HepG2 (cell line): ENCODE measurements at regions not wholly inside any gene's neighbourhood (a gene's known extent, or its start where the extent isn't known, plus 50 kb on each side); places are given as distances from the start of the nearest gene placed in this dataset.

Experiments
- ATAC-seq: fragments of 200-7000 bp; cut with Tn5 transposase; 3 replicates; pipeline ENCODE4 v1.9.1; 2020; ENCODE audit warnings: mild to moderate bottlenecking, moderate library complexity
- BruUV-seq: library from RNA; stranded (reverse); fragments of 400-500 nt; replicated peaks from 2 replicates; lab custom pipeline; 2021; lab: Mats Ljungman, UMichigan
- CTCF ChIA-PET: fragments of 300-600 bp; formaldehyde crosslinking; extraction: SDS; loops from one replicate; lab custom pipeline; 2021; ENCODE audit warnings: low total read pairs, inconsistent platforms, low intra/inter-chr PET ratio; lab: Yijun Ruan, JAX
- POLR2A ChIA-PET: fragments of 350-600 bp; sonication (Branson Sonifier 250); formaldehyde crosslinking; loops from one replicate; lab custom pipeline; 2020; ENCODE audit warnings: antibody characterized with exemption, inconsistent platforms; lab: Yijun Ruan, JAX
- DNase-seq: peaks from one replicate; pipeline ENCODE4 v3.0.0-alpha.2; 2015; ENCODE audit warnings: low spot score
- FAIRE-seq: peaks from 3 replicates; lab custom pipeline; 2011; peaks lifted over from hg19 to GRCh38; lab: Jason Lieb, UNC
- H2AFZ ChIP-seq: one replicate; pipeline ENCODE4 v1.6.1; 2011; ENCODE audit warnings: low read length, inconsistent platforms
- H3K27ac ChIP-seq: fragments of 300-600 bp; 3 replicates; pipeline ENCODE4 v1.8.0; 2011; ENCODE audit warnings: mixed run types, mild to moderate bottlenecking, mixed read lengths, low read length, inconsistent platforms; ENCODE audit not compliant: insufficient read depth; ENCODE audit errors: extremely low read length
- H3K27me3 ChIP-seq, 2 experiments: fragments of 200-600 bp in 1 of 2; 2 replicates in 1 of 2; 3 replicates in 1 of 2; pipeline versions ENCODE4 v1.6.0 to v1.8.0; 2011; ENCODE audit warnings: low read length in 2 of 2, mild to moderate bottlenecking in 2 of 2, moderate library complexity in 2 of 2, inconsistent platforms in 1 of 2; ENCODE audit not compliant: insufficient read depth in 2 of 2, control insufficient read depth in 1 of 2
- H3K36me3 ChIP-seq, 2 experiments: fragments of 200-600 bp in 1 of 2; replicated peaks in 1 of 2; 2 replicates in 1 of 2; 3 replicates in 1 of 2; pipeline versions ENCODE4 v1.5.1 to v1.8.0; 2011; ENCODE audit warnings: low read length in 2 of 2, inconsistent platforms in 1 of 2; ENCODE audit not compliant: insufficient read depth in 2 of 2, control insufficient read depth in 1 of 2
- H3K4me1 ChIP-seq: 2 replicates; pipeline ENCODE4 v1.5.1; 2012; ENCODE audit warnings: low read length, inconsistent platforms; ENCODE audit not compliant: insufficient read depth
- H3K4me2 ChIP-seq: 2 replicates; pipeline ENCODE4 v1.6.0; 2011; ENCODE audit warnings: low read depth, low read length, inconsistent platforms
- H3K4me3 ChIP-seq, 3 experiments: fragments of 200-600 bp in 1 of 3; sonication (generic), shearing (Covaris generic) in 1 of 3; replicated peaks in 1 of 3; 2 replicates each; pipeline ENCODE4 v1.5.1; 2011 to 2016; ENCODE audit warnings: low read length in 3 of 3, inconsistent platforms in 2 of 3, low read depth in 2 of 3, mild to moderate bottlenecking in 2 of 3, control low read depth in 1 of 3, mixed read lengths in 1 of 3; ENCODE audit not compliant: insufficient read depth in 1 of 3
- H3K79me2 ChIP-seq: one replicate; pipeline ENCODE4 v1.6.1; 2011; ENCODE audit warnings: low read length, inconsistent platforms; ENCODE audit not compliant: insufficient read depth
- H3K9ac ChIP-seq: 2 replicates; pipeline ENCODE4 v1.6.0; 2011; ENCODE audit warnings: mild to moderate bottlenecking, low read depth, low read length, inconsistent platforms; ENCODE audit not compliant: insufficient read depth
- H3K9me3 ChIP-seq: 2 replicates; pipeline ENCODE4 v1.5.1; 2012; ENCODE audit warnings: mild to moderate bottlenecking, low read length
- H4K20me1 ChIP-seq: 2 replicates; pipeline ENCODE4 v1.6.0; 2011; ENCODE audit warnings: inconsistent platforms, mild to moderate bottlenecking, low read length, moderate library complexity; ENCODE audit not compliant: insufficient read depth
- CEBPG ChIP-seq: IDR thresholded peaks from 2 replicates; pipeline ENCODE4 v1.6.1; 2016
- CENPBD1 ChIP-seq: sonication (generic); formaldehyde crosslinking; IDR thresholded peaks from 2 replicates; pipeline ENCODE4 v1.8.0; 2022; ENCODE audit warnings: missing genetic modification reagents, low read depth, mild to moderate bottlenecking, borderline replicate concordance
- CHD2 ChIP-seq: IDR thresholded peaks from 2 replicates; pipeline ENCODE4 v1.6.1; 2011; ENCODE audit warnings: low read depth, low read length, improper control_type of control experiment
- HNRNPK ChIP-seq: fragments of 200-400 bp; formaldehyde crosslinking; IDR thresholded peaks from 2 replicates; pipeline ENCODE4 v1.6.1; 2018; ENCODE audit warnings: low read length, low read depth, moderate library complexity, mild to moderate bottlenecking; ENCODE audit not compliant: poor library complexity, severe bottlenecking
- HNRNPUL1 ChIP-seq: fragments of 200-400 bp; formaldehyde crosslinking; IDR thresholded peaks from 2 replicates; pipeline ENCODE4 v1.6.1; 2017; ENCODE audit warnings: low read depth, mild to moderate bottlenecking, low read length, moderate library complexity
- NFYB ChIP-seq: sonication (generic); formaldehyde crosslinking; IDR thresholded peaks from 2 replicates; pipeline ENCODE4 v1.4.0; 2020; ENCODE audit warnings: missing genetic modification reagents
- NKX3-1 ChIP-seq: sonication (generic); formaldehyde crosslinking; IDR thresholded peaks from 2 replicates; pipeline ENCODE4 v1.5.0; 2020; ENCODE audit warnings: missing genetic modification reagents
- RARA ChIP-seq: IDR thresholded peaks from 2 replicates; pipeline ENCODE4 v1.6.1; 2016; ENCODE audit warnings: missing genetic modification reagents, missing compliant biosample characterization
- SKIL ChIP-seq: sonication (generic); formaldehyde crosslinking; IDR thresholded peaks from 2 replicates; pipeline ENCODE4 v1.8.0; 2022; ENCODE audit warnings: missing genetic modification reagents, mild to moderate bottlenecking, moderate library complexity, borderline replicate concordance
- SMYD3 ChIP-seq: sonication (generic); formaldehyde crosslinking; IDR thresholded peaks from 2 replicates; pipeline ENCODE4 v1.8.1; 2023; ENCODE audit warnings: mild to moderate bottlenecking, missing genetic modification reagents
- SRY ChIP-seq: sonication (generic); formaldehyde crosslinking; IDR thresholded peaks from 2 replicates; pipeline ENCODE4 v1.8.0; 2022; ENCODE audit warnings: mild to moderate bottlenecking, missing genetic modification reagents
- STAG1 ChIP-seq: sonication (generic); formaldehyde crosslinking; IDR thresholded peaks from 2 replicates; pipeline ENCODE4 v1.4.0; 2020; ENCODE audit warnings: missing genetic modification reagents
- TGIF2 ChIP-seq: IDR thresholded peaks from 2 replicates; pipeline ENCODE4 v1.6.1; 2016; ENCODE audit warnings: control low read depth, missing compliant biosample characterization
- ZNF234 ChIP-seq: sonication (generic); formaldehyde crosslinking; conservative IDR thresholded peaks from 2 replicates; pipeline ENCODE4 v1.5.1; 2020; ENCODE audit warnings: mild to moderate bottlenecking, missing genetic modification reagents
- ZNF512B ChIP-seq: sonication (generic); formaldehyde crosslinking; IDR thresholded peaks from 2 replicates; pipeline ENCODE4 v1.5.1; 2020; ENCODE audit warnings: missing genetic modification reagents, mild to moderate bottlenecking, borderline replicate concordance
- ZNF547 ChIP-seq: sonication (generic); formaldehyde crosslinking; IDR thresholded peaks from 2 replicates; pipeline ENCODE4 v1.5.1; 2020; ENCODE audit warnings: mild to moderate bottlenecking, missing genetic modification reagents
- ZNF567 ChIP-seq: sonication (generic); formaldehyde crosslinking; IDR thresholded peaks from 2 replicates; pipeline ENCODE4 v1.8.1; 2023; ENCODE audit warnings: mild to moderate bottlenecking, missing genetic modification reagents, borderline replicate concordance
- WGBS: methylation state at CpG from one replicate; pipeline ENCODE4 v1.1.6; 2017; ENCODE audit warnings: low lambda C conversion rate; 5-methylcytosine and 5-hydroxymethylcytosine counted together
- in situ Hi-C: cut with HindIII; loops from 2 replicates; pipeline ENCODE4 v1.10.0; 2017; ENCODE audit warnings: low pct_unique_long_range_greater_than_20kb; ENCODE audit not compliant: extremely low pct_ligation_motif_present
- intact Hi-C: fragments of 100-400 bp; cut with micrococcal nuclease; formaldehyde crosslinking; loops from one replicate; pipeline ENCODE4 v1.10.0; 2022; ENCODE audit not compliant: unreplicated experiment
- TF ChIP-seq, protein P1 (sequence below): sonication (generic); formaldehyde crosslinking; IDR thresholded peaks from 2 replicates; pipeline ENCODE4 v1.4.0; 2020; ENCODE audit warnings: mild to moderate bottlenecking, low read depth, missing genetic modification reagents
- TF ChIP-seq, protein P2 (sequence below): sonication (generic); formaldehyde crosslinking; IDR thresholded peaks from 2 replicates; pipeline ENCODE4 v1.5.0; 2020; ENCODE audit warnings: mild to moderate bottlenecking, missing genetic modification reagents, borderline replicate concordance

DNA sequence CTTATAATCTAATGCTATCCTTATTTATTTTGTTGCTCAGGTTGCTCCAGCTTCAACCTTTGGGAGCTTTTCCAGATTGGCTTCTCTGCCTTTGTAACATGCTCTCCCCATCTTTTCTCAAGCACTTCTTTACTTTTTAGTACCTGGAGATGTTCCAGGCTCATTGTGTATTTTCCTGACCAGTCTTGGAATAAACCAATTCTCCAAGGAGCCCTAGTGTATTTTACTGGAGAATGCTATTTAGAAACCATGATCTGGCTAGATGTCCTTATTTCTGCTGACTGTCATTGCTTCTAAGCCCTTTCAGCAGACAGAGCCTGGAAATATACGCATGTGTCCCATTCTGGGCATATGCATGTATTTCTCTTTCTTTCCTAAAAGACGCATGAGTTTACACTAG is 95.7 kb downstream of the EMX2 start:
- in situ Hi-C loops (no loop called here), intact Hi-C loops (no loop called here)
- H3K27ac ChIP-seq = no peak overlapping the region
- no peaks in the 10 kb centered on the region for H3K4me1 ChIP-seq
- H3K4me3 ChIP-seq = no peak overlapping the region
- ATAC-seq (no peak), DNase-seq (no peak), FAIRE-seq (no peak)
- no peaks in the 10 kb centered on the region for H3K36me3 ChIP-seq
- no peaks in the 10 kb centered on the region for H3K79me2 ChIP-seq
- no peaks in the 10 kb centered on the region for H3K27me3 ChIP-seq
- no TSS peak for BruUV-seq
- H3K9ac ChIP-seq = no peak overlapping the region
- CTCF ChIA-PET = no interaction called here
- H4K20me1 ChIP-seq = no peaks in the 10 kb centered on the region
- no peaks in the 10 kb centered on the region for H3K9me3 ChIP-seq
- no peak overlapping the region for H3K4me2 ChIP-seq
- POLR2A ChIA-PET = no interaction called here
- H2AFZ ChIP-seq = no peak overlapping the region
- 3% methylated on average over 2 of the region's 2 CpGs for WGBS
- TF ChIP-seq NFYB (CRISPR knock-in tag) (no peak), CENPBD1 (CRISPR knock-in tag) (no peak), SKIL (CRISPR knock-in tag) (no peak), ZNF547 (CRISPR knock-in tag) (no peak), HNRNPK (no peak), ZNF512B (CRISPR knock-in tag) (no peak), RARA (no peak), TGIF2 (CRISPR knock-in tag) (no peak), ZNF567 (CRISPR knock-in tag) (no peak), STAG1 (CRISPR knock-in tag) (no peak), SRY (CRISPR knock-in tag) (no peak), SMYD3 (no peak), HNRNPUL1 (no peak), CHD2 (no peak), ZNF234 (CRISPR knock-in tag) (no peak), CEBPG (CRISPR knock-in tag) (no peak), NKX3-1 (CRISPR knock-in tag) (no peak)
- TF ChIP-seq, protein P1, sequence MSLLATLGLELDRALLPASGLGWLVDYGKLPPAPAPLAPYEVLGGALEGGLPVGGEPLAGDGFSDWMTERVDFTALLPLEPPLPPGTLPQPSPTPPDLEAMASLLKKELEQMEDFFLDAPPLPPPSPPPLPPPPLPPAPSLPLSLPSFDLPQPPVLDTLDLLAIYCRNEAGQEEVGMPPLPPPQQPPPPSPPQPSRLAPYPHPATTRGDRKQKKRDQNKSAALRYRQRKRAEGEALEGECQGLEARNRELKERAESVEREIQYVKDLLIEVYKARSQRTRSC (CRISPR knock-in tag) = no peak
- TF ChIP-seq, protein P2, sequence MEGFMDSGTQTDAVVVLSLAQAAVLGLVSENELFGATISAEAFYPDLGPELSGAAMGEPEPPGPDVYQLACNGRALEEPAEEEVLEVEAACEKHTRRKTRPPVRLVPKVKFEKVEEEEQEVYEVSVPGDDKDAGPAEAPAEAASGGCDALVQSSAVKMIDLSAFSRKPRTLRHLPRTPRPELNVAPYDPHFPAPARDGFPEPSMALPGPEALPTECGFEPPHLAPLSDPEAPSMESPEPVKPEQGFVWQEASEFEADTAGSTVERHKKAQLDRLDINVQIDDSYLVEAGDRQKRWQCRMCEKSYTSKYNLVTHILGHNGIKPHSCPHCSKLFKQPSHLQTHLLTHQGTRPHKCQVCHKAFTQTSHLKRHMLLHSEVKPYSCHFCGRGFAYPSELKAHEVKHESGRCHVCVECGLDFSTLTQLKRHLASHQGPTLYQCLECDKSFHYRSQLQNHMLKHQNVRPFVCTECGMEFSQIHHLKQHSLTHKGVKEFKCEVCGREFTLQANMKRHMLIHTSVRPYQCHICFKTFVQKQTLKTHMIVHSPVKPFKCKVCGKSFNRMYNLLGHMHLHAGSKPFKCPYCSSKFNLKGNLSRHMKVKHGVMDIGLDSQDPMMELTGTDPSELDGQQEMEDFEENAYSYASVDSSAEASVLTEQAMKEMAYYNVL (CRISPR knock-in tag) = no peak
